B cell (primary cell): ENCODE measurements at regions not wholly inside any gene's neighbourhood (a gene's known extent, or its start where the extent isn't known, plus 50 kb on each side); places are given as distances from the start of the nearest gene placed in this dataset.

Experiments used
- ATAC-seq: fragments of 200-7000 bp; cut with Tn5 transposase; one replicate; pipeline ENCODE4 v1.10.0; 2021; ENCODE audit warnings: low read depth, mild to moderate bottlenecking, moderate number of reproducible peaks, moderate library complexity
- CTCF ChIA-PET: fragments of 350-600 bp; sonication (Branson Sonifier 250); formaldehyde crosslinking; loops from one replicate; lab custom pipeline; 2021; ENCODE audit warnings: antibody characterized with exemption, inconsistent platforms; lab: Charles Lee
- POLR2A ChIA-PET: fragments of 350-600 bp; sonication (Branson Sonifier 250); formaldehyde crosslinking; loops from one replicate; lab custom pipeline; 2021; ENCODE audit warnings: antibody characterized with exemption; lab: Charles Lee
- DNase-seq: peaks from one replicate; pipeline ENCODE4 v3.0.0; 2013
- H2AFZ ChIP-seq: 2 replicates; pipeline ENCODE4 v1.6.1; 2012; ENCODE audit warnings: mild to moderate bottlenecking, low read depth, low read length; ENCODE audit not compliant: insufficient read depth, poor library complexity, severe bottlenecking
- H3K27ac ChIP-seq, 2 donors: 1 replicate in 1 of 2; 2 replicates in 1 of 2; pipeline ENCODE4 v1.5.1; 2012 to 2013; ENCODE audit warnings: low read length in 2 of 2, mild to moderate bottlenecking in 2 of 2, moderate library complexity in 1 of 2
- H3K27me3 ChIP-seq, 4 experiments: fragments of 200-600 bp in 1 of 4; sonication (generic) in 1 of 4; replicated peaks in 1 of 4; 1 replicate in 2 of 4; 2 replicates in 2 of 4; pipeline versions ENCODE4 v1.6.1 to v1.7.0; 2013 to 2016; ENCODE audit warnings: low read length in 3 of 4, mild to moderate bottlenecking in 2 of 4, mixed read lengths in 1 of 4, moderate library complexity in 1 of 4; ENCODE audit not compliant: insufficient read depth in 4 of 4, control insufficient read depth in 3 of 4; ENCODE audit errors: control extremely low read depth in 1 of 4
- H3K36me3 ChIP-seq, 2 experiments: replicated peaks in 1 of 2; 1 replicate in 1 of 2; 2 replicates in 1 of 2; pipeline versions ENCODE4 v1.6.1 to v1.7.1; 2013; ENCODE audit warnings: low read length in 1 of 2; ENCODE audit not compliant: insufficient read depth in 2 of 2, control insufficient read depth in 1 of 2; ENCODE audit errors: control extremely low read depth in 1 of 2, extremely low read depth in 1 of 2
- H3K4me1 ChIP-seq, 2 donors: fragments of 200-600 bp in 1 of 2; sonication (generic) in 1 of 2; 1 replicate in 1 of 2; 2 replicates in 1 of 2; pipeline versions ENCODE4 v1.5.1 to v1.6.1; 2013 to 2017; ENCODE audit warnings: low read length in 2 of 2; ENCODE audit not compliant: control insufficient read depth in 2 of 2, insufficient read depth in 2 of 2
- H3K4me2 ChIP-seq: replicated peaks from 2 replicates; pipeline ENCODE3; 2012; ENCODE audit warnings: mild to moderate bottlenecking, low read depth, low read length; ENCODE audit not compliant: poor library complexity, severe bottlenecking
- H3K4me3 ChIP-seq, 5 experiments: fragments of 200-600 bp in 1 of 5; sonication (generic) in 1 of 5; 1 replicate in 3 of 5; 2 replicates in 2 of 5; pipeline versions ENCODE4 v1.5.1 to v1.7.0; 2011 to 2016; ENCODE audit warnings: low read length in 4 of 5, mild to moderate bottlenecking in 4 of 5, low read depth in 2 of 5, control low read depth in 1 of 5, moderate library complexity in 1 of 5; ENCODE audit not compliant: insufficient read depth in 1 of 5; ENCODE audit errors: control extremely low read depth in 1 of 5, extremely low read depth in 1 of 5
- H3K79me2 ChIP-seq: fragments of 200-600 bp; sonication (generic); one replicate; pipeline ENCODE4 v1.6.0; 2016; ENCODE audit warnings: low read length; ENCODE audit not compliant: control insufficient read depth, insufficient read depth
- H3K9ac ChIP-seq: fragments of 200-600 bp; sonication (generic); 2 replicates; pipeline ENCODE4 v1.6.1; 2017; ENCODE audit warnings: mild to moderate bottlenecking, low read length, moderate library complexity
- H3K9me3 ChIP-seq, 3 donors: one replicate each; pipeline versions ENCODE4 v1.6.1 to v1.7.1; 2013; ENCODE audit warnings: low read length in 2 of 3; ENCODE audit not compliant: control insufficient read depth in 2 of 3, insufficient read depth in 1 of 3; ENCODE audit errors: control extremely low read depth in 1 of 3
- H4K20me1 ChIP-seq: 2 replicates; pipeline ENCODE4 v1.6.0; 2012; ENCODE audit warnings: mild to moderate bottlenecking, low read length; ENCODE audit not compliant: insufficient read depth, control insufficient read depth, poor library complexity, severe bottlenecking
- H3K27ac Mint-ChIP-seq: one replicate; pipeline ENCODE4 v1.8.0; 2021; ENCODE audit warnings: mixed read lengths
- H3K27me3 Mint-ChIP-seq: one replicate; pipeline ENCODE4 v1.8.0; 2021; ENCODE audit warnings: mixed read lengths
- H3K4me1 Mint-ChIP-seq: one replicate; pipeline ENCODE4 v1.8.0; 2021; ENCODE audit warnings: mixed read lengths
- H3K4me3 Mint-ChIP-seq: one replicate; pipeline ENCODE4 v1.8.0; 2021; ENCODE audit warnings: mixed read lengths
- H3K9me3 Mint-ChIP-seq: one replicate; pipeline ENCODE4 v1.8.0; 2022; ENCODE audit warnings: mixed read lengths; ENCODE audit not compliant: insufficient read depth
- CTCF ChIP-seq: fragments of 200-600 bp; IDR thresholded peaks from one replicate; pipeline ENCODE4 v1.8.0; 2022; ENCODE audit warnings: antibody characterized with exemption, mild to moderate bottlenecking
- EZH2 ChIP-seq: IDR thresholded peaks from 2 replicates; pipeline ENCODE4 v1.6.1; 2012; ENCODE audit warnings: borderline replicate concordance, low read depth, mild to moderate bottlenecking, moderate library complexity, low read length; ENCODE audit not compliant: insufficient read depth, poor library complexity, severe bottlenecking
- WGBS: methylation state at CpG from one replicate; pipeline ENCODE4 v1.1.5; 2013; ENCODE audit warnings: missing lambda C conversion rate; ENCODE audit not compliant: insufficient coverage; 5-methylcytosine and 5-hydroxymethylcytosine counted together
- intact Hi-C: fragments of 100-400 bp; cut with micrococcal nuclease; formaldehyde crosslinking; loops from one replicate; pipeline ENCODE4 v1.10.0; 2022

GRCh38 chr7:3174515-3175284, 126.4 kb upstream of the SDK1 start:
- POLR2A ChIA-PET = no interaction called here
- H3K27ac Mint-ChIP-seq = no peak overlapping the region

More at GRCh38 chr7:3174515-3175284, 126.4 kb upstream of the SDK1 start:
- no peak for TF ChIP-seq EZH2
- no peak for TF ChIP-seq CTCF
- H3K4me3 ChIP-seq = no peak overlapping the region
- H3K27ac ChIP-seq = no peak overlapping the region
- Mint-ChIP-seq H3K27me3 (peaks cover 34% of the 10 kb centered on the region), H3K4me1 (no peaks in the 10 kb centered on the region), H3K4me3 (no peak overlapping the region), H3K9me3 (no peaks in the 10 kb centered on the region)
- ATAC-seq = no peak
- H2AFZ ChIP-seq = no peak overlapping the region
- 90% methylated on average over 11 of the region's 15 CpGs for WGBS
- H3K9me3 ChIP-seq = peaks cover 0 to 3% (median 0%) of the 10 kb centered on the region in 3 donors
- H3K4me1 ChIP-seq = no peaks in the 10 kb centered on the region
- DNase-seq = no peak
- CTCF ChIA-PET = no interaction called here
- peaks cover 0 to 3% (median 0%) of the 10 kb centered on the region in 4 experiments for H3K27me3 ChIP-seq
- no peaks in the 10 kb centered on the region for H3K36me3 ChIP-seq
- no peak overlapping the region for H3K4me2 ChIP-seq
- intact Hi-C loops = no loop called here
- no peaks in the 10 kb centered on the region for H4K20me1 ChIP-seq
- H3K79me2 ChIP-seq = no peaks in the 10 kb centered on the region
- H3K9ac ChIP-seq = no peak overlapping the region
